Activated naive CD4-positive, alpha-beta T cell treated with anti-CD3 and anti-CD28 coated beads for 36 hours (primary cell): ENCODE measurements at regions not wholly inside any gene's neighbourhood (a gene's known extent, or its start where the extent isn't known, plus 50 kb on each side); places are given as distances from the start of the nearest gene placed in this dataset.

Experiments
- CTCF ChIA-PET: fragments of 350-600 bp; sonication (Branson Sonifier 250); formaldehyde crosslinking; loops from one replicate; lab custom pipeline; 2021; ENCODE audit warnings: antibody characterized with exemption; lab: Charles Lee
- DNase-seq: peaks from one replicate; pipeline ENCODE4 v3.0.0-alpha.2; 2020
- H3K27ac Mint-ChIP-seq: one replicate; pipeline ENCODE4 v1.8.0; 2021; ENCODE audit warnings: mild to moderate bottlenecking, mixed read lengths
- H3K27me3 Mint-ChIP-seq: one replicate; pipeline ENCODE4 v1.8.0; 2021; ENCODE audit warnings: low read depth, mixed read lengths
- H3K36me3 Mint-ChIP-seq: one replicate; pipeline ENCODE4 v1.8.0; 2021; ENCODE audit warnings: low read depth, mixed read lengths
- H3K4me1 Mint-ChIP-seq: one replicate; pipeline ENCODE4 v1.8.0; 2021; ENCODE audit warnings: low read depth, mixed read lengths
- H3K4me3 Mint-ChIP-seq: one replicate; pipeline ENCODE4 v1.8.0; 2021; ENCODE audit warnings: mild to moderate bottlenecking, moderate library complexity, mixed read lengths
- H3K9me3 Mint-ChIP-seq: one replicate; pipeline ENCODE4 v1.8.0; 2021; ENCODE audit warnings: mixed read lengths
- intact Hi-C: fragments of 100-400 bp; cut with micrococcal nuclease; formaldehyde crosslinking; loops from one replicate; pipeline ENCODE4 v1.15.1; 2023

GRCh38 chr5:18807256-18808149 lies 1173.2 kb downstream of the TAF11L14 start:
- Mint-ChIP-seq H3K9me3 (no peaks in the 10 kb centered on the region), H3K27ac (no peak overlapping the region), H3K4me1 (no peaks in the 10 kb centered on the region), H3K36me3 (no peaks in the 10 kb centered on the region), H3K27me3 (peaks cover 2% of the 10 kb centered on the region), H3K4me3 (no peak overlapping the region)
- no peak for DNase-seq
- intact Hi-C loops, result no loop called here
- CTCF ChIA-PET, result no interaction called here

GRCh38 chr5:18811661-18812060 lies 1176.3 kb downstream of the CDH18 start:
- Mint-ChIP-seq H3K27ac (no peak overlapping the region), H3K4me3 (no peak overlapping the region), H3K9me3 (no peaks in the 10 kb centered on the region), H3K4me1 (no peaks in the 10 kb centered on the region), H3K27me3 (peaks cover 2% of the 10 kb centered on the region), H3K36me3 (no peaks in the 10 kb centered on the region)
- DNase-seq, result no peak
- CTCF ChIA-PET, result no interaction called here
- intact Hi-C loops, result no loop called here

DNA sequence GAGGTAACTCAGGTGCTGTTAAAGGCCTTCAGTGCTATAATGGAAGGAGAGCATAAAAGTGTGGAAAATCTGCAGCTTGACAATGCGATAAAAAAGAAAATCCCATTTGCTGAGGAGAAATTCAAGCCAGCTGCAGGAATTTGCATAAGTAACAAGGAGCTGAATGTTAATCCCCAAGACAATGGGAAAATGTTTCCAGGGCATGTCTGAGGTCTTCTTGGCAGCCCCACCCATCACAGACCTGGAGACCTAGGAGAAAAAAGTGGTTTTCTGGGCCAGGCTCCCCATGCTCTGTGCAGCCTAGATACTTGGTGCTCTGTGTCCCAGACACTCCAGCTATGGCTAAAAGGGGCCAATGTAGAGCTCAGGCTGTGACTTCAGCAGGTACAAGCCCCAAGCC lies 1159.6 kb downstream of the CDH18 start:
- Mint-ChIP-seq H3K4me1 (no peaks in the 10 kb centered on the region), H3K27ac (no peak overlapping the region), H3K27me3 (peaks cover 2% of the 10 kb centered on the region), H3K36me3 (no peaks in the 10 kb centered on the region), H3K9me3 (no peaks in the 10 kb centered on the region), H3K4me3 (no peak overlapping the region)
- intact Hi-C loops, result no loop called here
- CTCF ChIA-PET, result no interaction called here
- no peak for DNase-seq

GRCh38 chr5:18829539-18829938 lies 1158.5 kb downstream of the CDH18 start:
- H3K4me3 Mint-ChIP-seq, result no peak overlapping the region
- H3K36me3 Mint-ChIP-seq, result no peaks in the 10 kb centered on the region
- H3K9me3 Mint-ChIP-seq, result no peaks in the 10 kb centered on the region
- H3K27me3 Mint-ChIP-seq, result peaks cover 2% of the 10 kb centered on the region
- DNase-seq, result no peak
- intact Hi-C loops, result no loop called here
- CTCF ChIA-PET, result no interaction called here
- H3K27ac Mint-ChIP-seq, result no peak overlapping the region
- no peaks in the 10 kb centered on the region for H3K4me1 Mint-ChIP-seq

DNA sequence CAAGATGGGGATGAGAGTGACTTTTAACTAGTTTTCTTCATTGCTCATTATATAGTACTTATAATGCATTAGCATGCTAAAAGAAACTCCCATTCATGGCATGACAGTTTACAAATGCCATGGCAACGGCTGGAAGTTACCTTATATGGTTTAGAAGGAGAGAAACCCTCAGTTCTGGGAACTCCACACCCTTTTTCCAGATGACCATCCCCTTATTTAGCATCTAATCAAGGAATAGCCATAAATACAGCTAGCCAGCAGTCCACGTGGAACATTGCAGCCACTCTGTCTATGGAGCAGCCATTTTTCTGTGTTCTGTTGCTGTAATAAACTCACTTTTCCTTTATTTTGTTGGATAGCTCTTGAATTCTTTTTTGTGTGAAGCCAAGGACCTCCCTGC lies 1137.8 kb downstream of the CDH18 start:
- DNase-seq, result no peak
- CTCF ChIA-PET, result no interaction called here
- no peak overlapping the region for H3K4me3 Mint-ChIP-seq
- H3K27me3 Mint-ChIP-seq, result peaks cover 2% of the 10 kb centered on the region
- peaks cover 1% of the 10 kb centered on the region for H3K9me3 Mint-ChIP-seq
- H3K4me1 Mint-ChIP-seq, result no peaks in the 10 kb centered on the region
- no peak overlapping the region for H3K27ac Mint-ChIP-seq
- H3K36me3 Mint-ChIP-seq, result no peaks in the 10 kb centered on the region
- intact Hi-C loops, result no loop called here

DNA sequence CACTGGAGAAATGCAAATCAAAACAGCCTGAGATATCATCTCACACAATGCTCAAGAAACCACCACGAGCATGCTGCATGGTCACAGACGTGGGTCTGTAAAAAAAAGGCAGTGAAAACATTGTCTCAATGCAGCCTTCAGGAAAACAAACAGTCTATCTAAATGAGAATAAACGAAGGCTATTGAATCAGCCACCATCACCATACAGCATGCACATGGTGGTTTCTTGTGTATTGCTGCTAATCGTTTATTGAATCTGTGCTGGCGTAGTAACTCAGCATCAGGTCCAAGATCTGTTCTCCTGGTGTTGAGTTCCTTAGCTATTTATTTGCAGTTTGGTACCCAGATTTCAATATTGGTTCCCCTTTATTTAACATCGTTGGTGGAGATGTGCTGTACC lies 1115.0 kb downstream of the CDH18 start:
- no peak for DNase-seq
- Mint-ChIP-seq H3K27ac (no peak overlapping the region), H3K36me3 (no peaks in the 10 kb centered on the region), H3K4me3 (no peak overlapping the region), H3K4me1 (no peaks in the 10 kb centered on the region), H3K27me3 (no peaks in the 10 kb centered on the region), H3K9me3 (no peaks in the 10 kb centered on the region)
- CTCF ChIA-PET, result no interaction called here
- intact Hi-C loops, result no loop called here

GRCh38 chr5:18876565-18876964 lies 1111.4 kb downstream of the CDH18 start:
- Mint-ChIP-seq H3K36me3 (no peaks in the 10 kb centered on the region), H3K27ac (no peak overlapping the region), H3K27me3 (no peaks in the 10 kb centered on the region), H3K9me3 (no peaks in the 10 kb centered on the region), H3K4me3 (no peak overlapping the region), H3K4me1 (no peaks in the 10 kb centered on the region)
- intact Hi-C loops, result no loop called here
- DNase-seq, result no peak
- CTCF ChIA-PET, result no interaction called here

GRCh38 chr5:18881615-18882014 lies 1106.4 kb downstream of the CDH18 start:
- CTCF ChIA-PET, result no interaction called here
- Mint-ChIP-seq H3K4me1 (no peaks in the 10 kb centered on the region), H3K27ac (no peak overlapping the region), H3K4me3 (no peak overlapping the region), H3K27me3 (no peaks in the 10 kb centered on the region), H3K36me3 (no peaks in the 10 kb centered on the region), H3K9me3 (peaks cover 1% of the 10 kb centered on the region)
- no peak for DNase-seq
- intact Hi-C loops, result no loop called here

DNA sequence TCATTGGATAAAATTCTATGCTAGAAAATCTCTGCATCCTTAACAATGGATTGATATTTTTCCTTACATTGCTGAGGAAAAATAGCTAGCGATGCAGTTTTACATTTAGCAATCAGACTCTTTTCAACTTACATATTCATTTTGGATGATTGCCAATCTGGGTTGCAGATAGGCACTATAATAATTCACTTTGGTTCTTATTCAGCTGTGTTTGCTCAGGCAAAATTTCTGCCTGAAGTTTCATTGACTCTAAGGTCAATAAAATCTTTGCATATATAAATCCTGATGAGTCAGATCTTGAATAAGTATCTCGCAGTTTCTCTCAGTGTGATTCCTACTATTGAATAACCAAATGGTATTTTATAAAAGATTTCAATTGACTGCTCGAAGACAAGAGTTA lies 1105.8 kb downstream of the CDH18 start:
- DNase-seq, result no peak
- peaks cover 1% of the 10 kb centered on the region for H3K9me3 Mint-ChIP-seq
- H3K27me3 Mint-ChIP-seq, result no peaks in the 10 kb centered on the region
- H3K36me3 Mint-ChIP-seq, result no peaks in the 10 kb centered on the region
- CTCF ChIA-PET, result no interaction called here
- no peaks in the 10 kb centered on the region for H3K4me1 Mint-ChIP-seq
- intact Hi-C loops, result no loop called here
- no peak overlapping the region for H3K27ac Mint-ChIP-seq
- no peak overlapping the region for H3K4me3 Mint-ChIP-seq

GRCh38 chr5:18888821-18889220 lies 1099.2 kb downstream of the CDH18 start:
- Mint-ChIP-seq H3K4me1 (no peaks in the 10 kb centered on the region), H3K27me3 (no peaks in the 10 kb centered on the region), H3K36me3 (no peaks in the 10 kb centered on the region), H3K9me3 (peaks cover 3% of the 10 kb centered on the region), H3K4me3 (no peak overlapping the region), H3K27ac (no peak overlapping the region)
- CTCF ChIA-PET, result no interaction called here
- intact Hi-C loops, result no loop called here
- no peak for DNase-seq

DNA sequence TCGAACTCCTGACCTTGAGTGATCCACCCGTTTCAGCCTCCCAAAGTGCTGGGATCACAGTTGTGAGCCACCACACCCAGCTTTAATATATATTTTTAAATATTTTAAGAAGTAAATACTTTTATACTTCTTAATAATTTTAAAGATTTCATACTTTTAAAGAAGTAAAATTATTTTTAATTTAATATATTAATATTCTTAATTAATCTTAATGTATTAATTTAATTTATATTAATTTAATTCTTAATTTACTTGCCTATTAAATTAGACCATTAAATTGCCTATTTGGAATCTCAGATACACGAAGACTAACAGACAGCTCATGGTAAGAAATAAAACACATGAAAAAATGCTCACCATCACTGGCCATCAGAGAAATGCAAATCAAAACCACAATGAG lies 1087.4 kb downstream of the CDH18 start:
- H3K9me3 Mint-ChIP-seq, result no peaks in the 10 kb centered on the region
- intact Hi-C loops, result no loop called here
- no peak for DNase-seq
- no peak overlapping the region for H3K4me3 Mint-ChIP-seq
- H3K36me3 Mint-ChIP-seq, result no peaks in the 10 kb centered on the region
- no peak overlapping the region for H3K27ac Mint-ChIP-seq
- H3K4me1 Mint-ChIP-seq, result no peaks in the 10 kb centered on the region
- H3K27me3 Mint-ChIP-seq, result no peaks in the 10 kb centered on the region
- CTCF ChIA-PET, result no interaction called here

GRCh38 chr5:18920966-18921365 lies 1067.0 kb downstream of the CDH18 start:
- no peaks in the 10 kb centered on the region for H3K4me1 Mint-ChIP-seq
- intact Hi-C loops, result no loop called here
- CTCF ChIA-PET, result no interaction called here
- H3K36me3 Mint-ChIP-seq, result no peaks in the 10 kb centered on the region
- H3K4me3 Mint-ChIP-seq, result no peak overlapping the region
- peaks cover 3% of the 10 kb centered on the region for H3K9me3 Mint-ChIP-seq
- no peak overlapping the region for H3K27ac Mint-ChIP-seq
- no peak for DNase-seq
- no peaks in the 10 kb centered on the region for H3K27me3 Mint-ChIP-seq

- intact Hi-C loops, result no loop called here
- Mint-ChIP-seq H3K4me1 (no peaks in the 10 kb centered on the region), H3K27ac (no peak overlapping the region), H3K9me3 (peaks cover 2% of the 10 kb centered on the region), H3K4me3 (no peak overlapping the region), H3K36me3 (no peaks in the 10 kb centered on the region), H3K27me3 (no peaks in the 10 kb centered on the region)
- DNase-seq, result no peak
- CTCF ChIA-PET, result no interaction called here
Measured at GRCh38 chr5:18932081-18932480, 1055.9 kb downstream of the CDH18 start.
